CD1c-positive myeloid dendritic cell (primary cell): ENCODE measurements at regions not wholly inside any gene's neighbourhood (a gene's known extent, or its start where the extent isn't known, plus 50 kb on each side); places are given as distances from the start of the nearest gene placed in this dataset.

ENCODE experiments used
- DNase-seq: peaks from one replicate; pipeline ENCODE4 v3.0.0-alpha.2; 2016; ENCODE audit errors: extremely low spot score

DNA sequence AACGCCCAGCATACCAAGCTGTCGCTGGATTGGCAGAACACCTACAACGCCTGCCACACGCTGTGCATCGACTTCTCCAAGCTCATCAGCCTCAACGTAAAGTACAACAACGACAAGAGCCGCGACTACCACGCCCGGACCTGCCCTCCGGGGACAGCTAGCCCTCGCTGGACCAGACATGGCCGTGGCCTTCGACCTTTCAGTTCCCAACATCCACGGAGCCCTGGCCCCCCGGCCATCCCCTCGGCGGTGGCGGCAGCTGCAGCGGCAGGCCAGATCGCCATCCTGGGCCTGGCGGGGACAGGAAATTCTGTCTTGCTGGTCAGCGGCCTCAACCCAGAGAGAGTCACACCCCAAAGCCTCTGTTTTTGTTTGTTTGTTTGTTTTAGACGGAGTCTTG lies 132.6 kb upstream of the FUT8 start:
- DNase-seq: no peak

DNA sequence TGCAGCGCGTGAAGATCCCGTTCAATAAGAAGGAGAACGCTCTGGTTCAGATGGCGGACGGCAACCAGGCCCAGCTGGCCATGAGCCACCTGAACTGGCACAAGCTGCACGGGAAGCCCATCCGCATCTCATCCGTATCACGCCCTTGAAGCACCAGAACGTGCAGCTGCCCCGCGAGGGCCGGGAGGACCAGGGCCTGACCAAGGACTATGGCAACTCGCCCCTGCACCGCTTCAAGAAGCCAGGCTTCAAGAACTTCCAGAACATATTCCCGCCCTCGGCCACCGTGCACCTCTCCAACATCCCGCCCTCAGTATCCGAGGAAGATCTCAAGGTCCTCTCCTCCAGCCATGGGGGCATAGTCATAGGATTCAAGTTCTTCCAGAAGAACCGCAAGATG lies 131.9 kb upstream of the FUT8 start:
- DNase-seq: no peak

DNA sequence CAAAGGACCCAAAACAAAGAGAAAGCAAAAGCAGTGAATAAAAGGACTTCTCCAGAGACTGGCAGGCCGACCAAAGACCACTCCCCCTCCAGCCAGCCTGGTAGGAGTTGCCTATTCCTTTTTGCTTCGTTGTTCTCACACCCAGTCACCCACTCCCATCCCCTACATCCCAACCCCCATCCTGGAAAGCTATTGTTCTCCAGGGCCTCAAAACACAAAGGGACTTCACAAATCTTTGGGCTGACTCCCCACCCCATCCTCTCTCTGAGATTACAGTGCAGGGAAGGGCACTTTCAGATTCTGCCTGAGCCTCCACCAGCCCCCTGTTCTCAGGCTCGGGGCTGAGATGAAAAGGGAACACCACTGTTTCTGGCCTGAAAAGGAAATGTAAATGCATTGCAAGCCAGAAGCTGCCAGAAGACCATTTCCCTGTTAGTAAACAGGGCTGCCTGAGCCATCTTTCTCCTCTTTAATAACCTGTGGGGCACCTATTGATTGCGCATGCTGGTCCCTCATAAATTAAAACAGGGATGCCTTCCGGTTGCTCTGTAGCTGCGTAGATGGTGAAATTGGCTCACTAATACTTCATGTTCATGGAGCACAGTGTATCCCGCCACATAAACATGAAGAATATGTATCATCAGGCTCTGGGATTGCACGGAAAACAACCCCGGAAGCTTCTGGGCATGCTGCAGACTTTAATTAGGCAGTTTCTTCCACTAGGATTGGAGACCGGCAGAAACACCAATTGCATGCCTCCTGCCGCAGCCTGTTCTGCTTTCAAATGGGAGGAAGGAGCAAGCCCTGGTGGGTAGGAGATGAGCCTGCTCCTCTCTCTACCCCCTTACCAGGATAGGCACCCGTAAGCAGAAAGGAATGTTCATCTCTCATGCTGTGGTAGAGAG lies 130.3 kb upstream of the FUT8 start:
- no peak for DNase-seq

DNA sequence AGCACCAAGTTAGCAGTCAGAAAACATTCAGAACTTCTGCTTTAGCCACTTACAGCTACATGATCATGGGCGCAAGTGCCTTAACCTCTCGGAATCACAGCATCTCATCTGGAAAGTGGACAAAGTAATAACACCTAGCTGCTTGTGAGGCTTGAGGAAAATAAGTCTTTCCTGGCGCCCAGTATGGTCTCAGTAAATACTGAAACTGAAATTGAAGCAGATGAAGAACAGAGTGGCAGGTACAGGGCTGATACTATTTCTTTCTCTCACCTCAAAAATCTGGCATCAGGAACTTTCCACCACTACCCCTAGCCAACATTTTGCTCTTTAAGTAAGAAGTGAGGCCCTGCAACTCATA lies 129.7 kb upstream of the FUT8 start:
- no peak for DNase-seq

DNA sequence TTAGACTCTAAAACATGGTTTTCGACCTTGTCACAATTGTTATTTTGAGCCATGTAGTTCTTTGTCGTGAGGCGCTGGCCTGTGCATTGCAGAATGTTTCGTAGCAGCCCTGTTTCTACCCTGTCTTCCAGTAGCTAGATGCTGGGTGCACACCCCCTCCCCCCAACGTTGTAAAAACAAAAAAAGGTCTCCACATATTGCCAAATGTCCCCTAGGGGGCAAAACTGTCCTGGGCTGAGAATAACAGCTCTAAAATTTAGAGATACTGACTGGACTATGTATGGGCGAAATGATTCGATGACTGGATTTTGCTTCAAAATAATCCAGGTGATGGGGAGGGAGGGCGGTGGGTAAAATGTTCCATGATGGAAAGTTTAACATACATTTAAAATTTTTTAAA lies 126.1 kb upstream of the FUT8 start:
- no peak for DNase-seq

DNA sequence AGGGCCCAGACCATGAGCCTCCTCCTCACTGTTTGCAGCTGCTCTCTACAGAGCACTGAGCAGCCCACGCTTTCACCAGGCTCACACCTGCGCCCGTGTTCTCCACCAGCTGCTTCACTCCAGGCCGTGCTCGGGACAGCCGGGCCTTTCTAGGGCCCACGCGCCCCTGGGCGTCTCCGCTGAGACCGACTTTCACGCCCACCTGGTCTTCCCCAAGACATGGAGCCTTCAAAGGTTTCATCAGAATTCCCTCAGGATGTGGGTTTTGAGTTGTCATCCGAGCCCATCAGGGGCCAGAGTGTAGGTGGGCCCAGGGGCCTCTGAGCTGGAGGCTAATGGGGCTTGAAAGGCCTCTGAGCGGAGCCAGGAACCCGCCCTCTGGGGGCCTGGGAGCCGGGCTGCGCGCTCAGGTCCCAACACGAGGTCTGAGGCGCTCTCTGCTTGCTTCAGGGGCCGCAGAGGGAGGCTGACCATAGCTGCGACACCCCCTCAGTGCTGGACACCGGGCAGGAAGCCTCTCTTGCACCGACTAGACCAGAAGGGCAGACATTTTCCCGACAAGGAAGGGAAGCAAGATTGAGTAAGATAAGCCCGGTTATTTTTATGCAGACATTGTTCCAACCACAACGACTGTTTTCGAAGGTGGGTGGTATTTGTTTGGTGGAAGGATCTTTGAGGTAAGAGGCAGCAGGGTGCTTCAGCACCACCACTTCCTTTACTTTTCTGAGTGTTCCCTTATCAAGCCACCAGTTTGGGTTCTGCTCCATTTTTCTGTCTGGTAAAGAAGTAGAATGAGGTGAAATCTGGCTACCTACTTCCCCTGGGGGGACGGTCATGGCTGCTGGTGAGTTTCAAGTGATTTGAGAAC lies 125.0 kb upstream of the FUT8 start:
- DNase-seq: peak; percentile 60

DNA sequence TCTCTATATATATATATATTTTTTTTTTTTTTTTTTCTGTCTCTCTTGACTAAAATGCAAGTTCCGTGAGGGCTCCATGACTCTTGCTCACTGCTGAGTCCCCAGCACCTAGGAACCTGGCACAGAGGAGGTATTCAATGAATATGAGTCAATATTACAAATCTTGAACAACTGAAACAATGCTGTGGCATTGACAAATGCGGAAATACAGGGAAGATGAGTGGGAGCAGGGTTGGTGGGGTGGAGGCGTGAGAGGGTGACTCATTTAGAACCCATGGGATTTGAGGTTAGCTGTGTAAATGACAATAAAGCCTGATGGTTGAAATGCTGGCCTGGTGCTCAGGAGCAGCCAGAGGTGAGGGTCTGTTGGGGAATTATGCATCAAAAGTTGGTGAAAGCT lies 121.7 kb upstream of the FUT8 start:
- peak; percentile 83 for DNase-seq

DNA sequence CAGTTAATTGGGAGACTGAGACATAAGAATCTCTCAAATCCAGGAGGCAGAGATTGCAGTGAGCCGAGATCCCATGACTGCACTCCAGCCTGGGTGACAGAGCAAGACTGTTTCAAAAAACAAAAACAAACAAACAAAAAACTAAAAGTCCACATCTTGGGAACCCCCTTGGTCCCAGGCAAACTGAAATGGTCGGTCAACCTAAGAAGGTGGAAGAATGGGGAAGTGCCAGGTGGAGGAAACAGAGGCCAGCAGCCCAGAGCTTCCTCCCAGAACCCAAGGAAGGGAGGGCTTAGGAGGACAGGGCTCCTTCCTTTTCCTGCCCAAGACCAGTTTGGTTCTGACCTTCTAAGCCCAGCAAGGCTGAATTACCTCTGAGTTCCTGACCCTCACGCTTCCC lies 121.0 kb upstream of the FUT8 start:
- DNase-seq: peak; percentile 47

DNA sequence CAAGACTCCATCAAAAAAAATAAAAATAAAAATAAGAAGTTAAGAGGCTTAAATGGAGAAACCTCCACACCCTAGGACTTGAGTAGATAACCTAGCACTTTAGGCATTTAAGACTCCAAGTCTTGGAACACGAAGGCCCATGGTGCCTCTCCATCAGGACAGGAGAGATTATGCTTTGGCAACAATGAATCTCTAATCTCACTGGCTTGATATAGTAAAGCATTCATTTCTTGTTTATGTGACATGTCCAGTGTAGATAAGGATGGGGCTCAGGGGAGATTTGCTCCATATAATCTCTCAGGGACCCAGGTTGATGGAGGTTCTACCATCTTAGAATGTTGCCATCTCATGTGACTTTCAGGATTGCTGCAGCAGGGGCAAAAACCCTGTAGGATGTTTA lies 117.7 kb upstream of the FUT8 start:
- DNase-seq: no peak

DNA sequence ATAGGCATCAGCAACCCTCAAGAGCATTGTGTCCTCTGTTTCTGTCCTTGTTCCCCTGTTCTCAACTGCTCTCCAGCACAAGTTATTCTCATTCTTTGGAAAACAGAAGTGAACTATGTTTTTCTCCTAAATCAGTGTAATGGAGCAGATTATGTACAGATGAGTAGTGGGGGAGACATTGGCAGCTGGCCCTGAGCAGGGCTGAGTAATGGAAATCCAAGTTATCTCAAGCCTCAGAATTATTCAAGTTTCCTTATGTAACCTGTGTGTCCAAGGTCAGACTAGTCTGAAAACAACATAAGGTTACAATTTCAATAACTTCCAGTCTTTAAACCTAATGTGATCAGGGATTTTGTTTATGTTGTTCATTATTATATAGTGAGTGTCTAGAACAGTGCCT lies 116.1 kb upstream of the FUT8 start:
- no peak for DNase-seq

DNA sequence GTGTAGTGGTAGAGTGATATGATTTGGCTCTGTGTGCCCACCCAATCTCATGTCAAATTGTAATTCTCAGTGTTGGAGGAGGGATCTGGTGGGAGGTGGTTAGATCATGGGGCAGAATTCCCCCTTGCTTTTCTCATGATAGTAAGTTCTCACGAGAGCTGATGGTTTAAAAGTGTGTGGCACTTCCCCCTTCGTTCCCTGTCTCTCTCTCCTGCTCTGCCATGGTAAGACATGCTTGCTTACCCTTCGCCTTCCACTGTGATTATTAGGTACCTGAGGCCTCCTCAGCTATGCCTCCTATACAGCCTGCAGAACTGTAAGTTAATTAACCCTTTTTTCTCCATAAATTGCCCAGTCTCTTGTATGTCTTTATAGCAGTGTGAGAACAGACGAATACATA lies 115.7 kb upstream of the FUT8 start:
- DNase-seq: no peak

DNA sequence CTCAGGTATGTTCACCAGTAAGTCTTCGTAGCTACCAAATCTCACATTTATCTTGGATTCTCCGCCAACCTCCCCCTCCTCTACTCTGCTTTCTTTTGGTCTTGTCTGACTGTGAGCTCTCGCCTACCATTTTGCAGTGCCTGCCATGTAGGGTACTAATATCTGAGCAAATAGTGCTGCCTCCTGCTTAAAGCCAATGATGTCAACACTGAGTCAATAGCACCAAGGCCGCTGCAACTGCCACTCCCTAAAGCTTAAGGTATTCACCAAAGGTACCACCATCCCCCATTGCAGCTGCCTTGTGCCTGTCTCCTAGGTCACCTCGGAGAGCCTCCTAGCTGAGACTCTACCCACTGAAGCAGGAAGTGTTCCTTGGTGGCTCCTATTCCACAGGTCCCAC lies 114.8 kb upstream of the FUT8 start:
- no peak for DNase-seq

DNA sequence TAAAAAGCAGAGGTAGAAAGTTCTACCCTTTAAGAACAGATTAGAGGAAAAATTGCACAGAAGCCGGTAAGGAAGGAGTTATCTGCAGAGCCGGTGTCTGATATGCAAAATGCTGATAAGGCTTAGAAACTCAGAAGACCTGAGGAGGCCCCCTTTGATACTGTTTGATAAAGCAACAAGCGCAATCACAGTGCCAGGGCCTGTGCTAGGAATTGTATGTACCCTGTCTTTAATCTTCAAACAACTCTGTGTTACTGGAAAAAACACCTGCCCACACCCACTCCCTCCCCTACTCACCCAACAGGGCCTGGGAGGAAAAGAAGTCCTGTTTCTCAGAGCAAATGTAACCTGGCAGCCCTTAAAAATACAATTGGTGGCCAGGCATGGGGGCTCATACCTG lies 112.7 kb upstream of the FUT8 start:
- no peak for DNase-seq

DNA sequence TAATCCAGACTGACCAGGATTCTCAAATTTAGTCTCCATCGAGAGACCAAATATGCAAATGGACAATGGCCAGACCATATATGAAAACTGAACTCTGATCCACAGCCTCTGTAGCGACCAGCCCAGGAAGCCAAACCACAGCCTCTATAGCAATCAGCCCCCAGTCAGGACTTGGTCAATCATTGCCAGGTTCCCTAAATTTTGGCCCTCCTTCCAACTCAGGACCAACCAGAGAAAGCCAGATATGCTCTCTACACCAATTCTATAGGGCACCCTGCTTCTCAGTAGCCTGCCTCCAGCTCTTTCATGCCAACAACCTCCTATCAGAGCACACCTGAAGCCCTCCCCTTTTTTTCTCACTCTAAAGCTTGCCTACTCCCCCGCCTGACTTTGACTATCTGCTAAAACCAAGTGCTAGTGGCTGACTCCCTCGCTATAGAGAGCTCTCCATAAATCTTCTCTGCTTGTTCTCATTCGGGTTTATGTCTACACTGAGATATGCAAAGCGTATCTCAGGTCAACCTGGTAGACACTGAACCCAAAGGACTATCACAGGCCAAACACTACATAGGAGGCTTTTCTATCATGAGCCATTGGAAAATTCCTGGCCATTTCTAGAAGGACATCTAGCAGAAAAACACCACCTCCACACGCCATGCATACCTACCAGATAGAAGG lies 110.5 kb upstream of the FUT8 start:
- no peak for DNase-seq

DNA sequence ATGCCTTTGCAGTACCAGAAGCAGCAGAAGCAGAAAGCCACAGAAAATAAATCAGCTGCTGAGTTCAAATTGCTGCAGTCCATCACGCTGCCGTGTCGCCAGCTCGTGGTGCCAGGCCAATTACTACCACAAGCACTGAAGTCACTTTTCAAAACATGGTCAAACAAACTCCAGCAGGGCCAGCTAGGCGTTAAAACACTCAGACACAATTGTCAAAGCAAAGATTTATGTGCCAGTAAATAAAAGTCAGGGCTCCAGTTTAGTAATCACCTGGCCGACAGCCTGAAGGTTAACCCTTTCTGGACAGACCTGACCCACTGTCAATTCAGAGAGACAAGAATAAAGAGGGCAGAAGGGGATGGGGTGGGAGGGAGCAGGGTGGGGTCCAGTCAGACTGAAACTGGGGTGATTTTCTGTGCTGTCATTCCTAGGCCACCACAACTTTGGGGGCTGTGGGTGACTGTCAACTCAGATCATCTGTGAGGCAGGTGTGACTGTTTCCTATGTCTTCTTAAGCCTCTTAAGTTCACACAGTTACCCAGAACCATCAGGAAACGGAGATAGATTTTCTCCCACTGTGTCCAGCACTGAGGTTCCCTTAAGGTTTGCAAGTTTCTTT lies 109.8 kb upstream of the FUT8 start:
- DNase-seq: no peak

DNA sequence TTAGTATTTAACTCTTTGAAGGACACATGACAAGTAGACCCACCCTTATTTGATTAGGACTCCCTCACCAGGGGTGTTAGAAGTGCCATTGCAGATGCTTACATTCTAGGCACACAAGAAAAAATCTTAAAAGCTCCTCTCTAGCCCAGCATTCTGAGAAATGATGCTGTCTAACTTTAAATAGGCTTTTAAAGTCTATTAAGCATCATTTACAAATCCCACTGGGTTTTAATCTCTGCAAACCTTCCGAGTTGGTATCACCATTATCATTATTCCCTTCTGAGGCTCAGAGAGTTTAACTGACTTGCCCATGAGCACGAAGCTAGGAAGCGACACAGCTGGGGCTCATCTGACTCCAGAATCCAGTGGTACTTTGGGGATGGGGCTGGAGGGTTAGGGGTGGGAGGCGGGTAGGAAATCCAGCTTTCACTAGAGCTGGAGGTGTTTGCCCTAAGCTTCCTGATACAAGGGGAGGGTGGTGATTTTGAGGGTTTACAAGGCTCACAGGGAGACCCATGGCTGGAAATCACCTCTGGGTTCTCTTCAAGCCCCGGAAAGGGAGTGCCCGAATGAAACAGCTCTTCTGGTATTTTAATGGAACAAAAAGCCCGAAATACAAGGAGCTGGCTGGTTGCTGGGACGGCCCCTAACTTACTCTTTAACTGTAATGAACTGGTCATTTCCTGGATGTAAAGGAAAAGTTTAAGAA lies 109.2 kb upstream of the FUT8 start:
- DNase-seq: no peak

DNA sequence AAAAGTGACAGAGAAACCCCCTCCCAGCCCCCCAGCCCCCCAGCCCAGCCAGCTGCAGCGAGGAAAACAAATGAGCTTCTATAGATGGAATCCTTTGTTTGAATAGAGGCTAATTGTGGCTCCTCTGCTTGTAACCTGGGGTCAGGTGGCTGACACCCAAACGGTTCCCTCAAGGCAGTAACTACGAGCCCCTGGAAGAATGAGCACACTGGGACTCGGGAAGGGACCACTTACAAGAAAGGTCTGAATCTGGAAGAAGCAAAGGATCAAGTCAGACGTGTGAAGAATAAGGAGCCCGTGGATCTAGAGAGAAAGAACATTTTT lies 108.7 kb upstream of the FUT8 start:
- DNase-seq: no peak

DNA sequence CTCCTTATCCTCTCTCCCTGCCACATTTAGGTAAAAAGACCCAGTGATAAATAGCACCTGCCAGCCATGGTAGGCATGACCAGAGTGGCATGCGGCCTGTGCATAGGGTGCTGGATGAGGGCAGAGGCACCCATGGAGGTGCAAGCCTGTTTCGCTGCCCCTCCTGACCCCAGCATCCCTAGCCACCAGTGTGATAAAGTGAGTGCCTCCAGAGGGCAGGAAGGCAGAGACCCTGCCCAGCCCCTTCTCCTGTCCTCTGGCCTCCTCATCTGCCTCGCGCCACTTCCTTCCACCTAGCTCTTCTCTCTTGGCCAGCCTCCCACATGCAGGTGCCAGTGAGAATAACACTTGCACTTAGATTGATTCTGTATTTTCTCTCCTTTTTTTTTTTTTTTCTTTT lies 108.3 kb upstream of the FUT8 start:
- no peak for DNase-seq

DNA sequence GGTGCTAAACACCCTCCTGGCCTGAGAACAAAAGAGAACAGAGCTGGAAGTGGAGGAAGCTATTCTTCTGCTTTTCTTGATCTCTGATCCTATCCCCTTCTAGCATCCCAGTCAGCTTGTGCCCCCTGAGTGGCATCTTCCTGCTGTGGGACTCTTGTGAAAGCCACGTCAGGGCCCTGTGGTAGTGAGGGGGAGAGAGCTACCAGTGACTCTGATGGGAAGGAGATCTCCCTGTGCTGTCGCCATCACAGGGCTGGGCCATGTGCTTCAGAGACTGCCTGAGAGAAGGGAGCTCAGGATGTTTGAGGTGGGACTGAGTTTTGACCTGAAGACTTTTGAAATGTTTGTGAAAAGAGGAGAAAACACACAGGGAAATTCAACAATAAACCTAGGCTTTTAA lies 107.6 kb upstream of the FUT8 start:
- no peak for DNase-seq

DNA sequence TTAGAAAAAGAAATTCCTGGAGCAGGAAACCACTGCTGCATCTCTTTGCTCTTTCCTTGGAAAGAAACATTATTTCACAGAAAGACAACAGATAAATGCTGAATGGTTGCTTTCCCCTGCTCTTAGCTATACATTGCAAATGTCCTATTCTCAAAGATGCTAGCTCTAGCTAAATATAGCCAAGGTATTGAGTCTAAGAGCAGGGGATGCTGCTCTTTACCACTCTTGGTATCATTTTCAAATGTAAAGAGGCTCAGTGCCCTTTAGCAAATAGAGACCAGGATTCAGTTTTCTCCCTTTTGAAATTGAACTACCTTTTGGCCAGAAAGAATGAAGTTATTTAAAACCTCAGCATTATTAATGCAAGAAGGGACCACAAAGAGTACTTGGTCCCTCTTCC lies 104.0 kb upstream of the FUT8 start:
- DNase-seq: no peak

DNA sequence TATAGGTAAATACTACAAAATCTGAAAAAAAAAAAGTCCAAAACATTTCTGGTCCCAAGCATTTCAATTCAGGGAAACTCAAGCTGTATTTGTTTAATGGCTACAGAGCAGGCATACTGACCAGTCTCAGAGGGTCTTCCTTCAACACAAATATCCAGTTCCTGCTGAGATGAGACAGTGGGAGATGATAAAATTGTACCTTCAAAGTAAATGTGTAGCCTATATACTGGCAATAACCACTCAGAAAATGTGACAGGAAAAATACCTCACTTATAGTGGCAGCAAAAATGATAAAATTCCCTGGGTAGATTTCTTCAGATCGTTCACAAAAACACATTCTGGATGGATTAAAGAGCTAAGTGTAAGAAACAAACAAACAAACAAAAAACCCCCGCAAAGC lies 102.0 kb upstream of the FUT8 start:
- DNase-seq: no peak

DNA sequence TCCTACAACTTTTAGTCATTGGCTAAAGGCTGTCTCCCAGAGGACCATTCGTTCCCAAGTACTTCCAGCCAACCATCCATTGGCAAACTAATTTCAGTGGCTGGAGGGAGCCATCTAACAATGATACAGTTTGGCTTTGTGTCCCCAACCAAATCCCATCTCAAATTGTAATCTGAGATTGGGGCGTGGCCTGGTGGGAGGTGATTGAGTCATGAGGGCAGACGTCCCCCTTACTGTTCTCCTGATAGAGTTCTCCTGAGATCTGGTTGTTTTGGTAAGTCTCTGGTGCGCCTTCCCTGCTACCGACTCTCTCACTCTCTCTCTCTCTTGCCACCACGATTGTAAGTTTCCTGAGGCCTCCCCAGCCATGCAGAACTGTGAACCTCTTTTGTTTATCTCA lies 99.7 kb upstream of the FUT8 start:
- no peak for DNase-seq
